Left cardiac atrium (tissue), 4 donors: ENCODE measurements at regions not wholly inside any gene's neighbourhood (a gene's known extent, or its start where the extent isn't known, plus 50 kb on each side); places are given as distances from the start of the nearest gene placed in this dataset.
"Not testable (repeated sequence)": the region's sequence is repeated elsewhere in the genome, so short reads cannot be mapped to it uniquely, and the experiment has no call there.

Experiments
- ATAC-seq, 2 donors: fragments of 200-7000 bp; cut with Tn5 transposase; one replicate each; pipeline ENCODE4 v1.9.1; 2020; ENCODE audit warnings: mild to moderate bottlenecking in 2 of 2, moderate library complexity in 2 of 2
- DNase-seq: peaks from one replicate; pipeline ENCODE4 v3.0.0-alpha.2; 2020
- intact Hi-C, 2 donors: fragments of 100-400 bp; cut with DNase I; formaldehyde crosslinking; loops; one replicate each; pipeline versions ENCODE4 v1.14.1 to v1.15.1; 2022 to 2023
- donor health status: DM: no; HTN: yes; CAD: no.
- donor health status: DM: no; HTN: yes; CAD: no; lungs with severe emphysema.
- donor health status: DM: yes; HTN: yes; CAD: no.
- donor health status: Dilated cardiomyopathy.

GRCh38 chr21:10325546-10325945 is 195.8 kb upstream of the TPTE start:
- ATAC-seq, result peak in 1 of 2 donors; percentile 96
- intact Hi-C loops, DNase-seq: not testable (repeated sequence)

DNA sequence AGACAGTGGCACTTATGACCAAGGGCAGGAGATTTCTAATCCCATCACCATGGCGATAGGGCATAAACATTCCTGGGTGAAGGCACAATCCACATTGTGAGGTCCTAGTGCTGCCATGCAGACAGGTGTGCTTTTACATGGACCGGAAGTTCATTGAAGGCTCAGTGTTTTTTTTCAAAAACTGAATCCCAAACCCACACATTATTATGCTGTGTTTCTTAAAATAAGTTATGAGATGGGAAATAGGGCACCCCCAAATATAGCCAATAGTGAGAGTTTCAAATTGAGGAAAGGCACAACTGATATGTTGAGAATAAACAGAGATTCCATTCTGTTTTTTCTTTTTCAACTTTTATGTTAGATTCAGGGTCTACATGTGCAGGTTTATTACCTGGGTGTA is 195.2 kb upstream of the TPTE start:
- peak in 1 of 2 donors; percentile 67 for ATAC-seq
- DNase-seq, intact Hi-C loops: not testable (repeated sequence)

GRCh38 chr21:10328646-10329045 is 192.7 kb upstream of the TPTE start:
- intact Hi-C loops, ATAC-seq, DNase-seq: not testable (repeated sequence)

DNA sequence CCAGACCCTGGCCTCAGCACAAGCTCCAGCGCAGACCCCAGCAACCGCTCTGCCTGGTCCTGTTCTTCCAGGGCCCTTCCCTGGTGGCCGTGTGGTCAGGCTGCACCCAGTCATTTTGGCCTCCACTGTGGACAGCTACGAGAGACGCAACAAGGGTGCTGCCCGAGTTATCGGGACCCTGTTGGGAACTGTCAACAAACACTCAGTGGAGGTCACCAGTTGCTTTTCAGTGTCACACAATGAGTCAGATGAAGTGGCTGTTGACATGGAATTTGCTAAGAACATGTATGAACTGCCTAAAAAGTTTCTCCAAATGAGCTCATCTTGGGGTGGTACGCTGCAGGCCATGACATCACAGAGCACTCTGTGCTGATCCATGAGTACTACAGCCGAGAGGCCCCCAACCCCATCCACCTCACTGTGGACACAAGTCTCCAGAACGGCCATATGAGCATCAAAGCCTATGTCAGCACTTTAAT is 190.7 kb upstream of the TPTE start:
- ATAC-seq, result peak; percentile 18 to 31
- DNase-seq, result peak; percentile 29
- intact Hi-C loops, result not testable (repeated sequence)

GRCh38 chr21:10331134-10331533 is 190.2 kb upstream of the TPTE start:
- intact Hi-C loops, DNase-seq: not testable (repeated sequence)
- ATAC-seq, result peak; percentile 6 to 18

DNA sequence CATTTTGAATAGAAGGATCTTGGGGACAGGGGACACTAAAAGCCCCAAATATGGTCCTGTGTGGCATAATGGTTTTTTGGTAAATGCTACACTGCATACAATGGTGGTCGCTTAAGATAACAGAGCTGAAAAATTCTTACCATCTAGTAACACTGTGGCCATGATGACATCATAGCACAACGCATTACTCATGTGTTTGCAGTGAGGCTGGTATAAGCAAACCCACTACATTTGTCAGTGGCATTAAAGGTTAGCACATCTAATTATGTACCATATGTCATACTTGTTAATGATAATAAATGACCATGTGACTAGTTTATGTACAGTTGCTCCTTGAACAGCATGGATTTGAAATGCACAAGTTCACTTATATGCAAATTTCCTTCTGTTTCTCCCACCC is 188.4 kb upstream of the TPTE start:
- intact Hi-C loops, DNase-seq, ATAC-seq: not testable (repeated sequence)

DNA sequence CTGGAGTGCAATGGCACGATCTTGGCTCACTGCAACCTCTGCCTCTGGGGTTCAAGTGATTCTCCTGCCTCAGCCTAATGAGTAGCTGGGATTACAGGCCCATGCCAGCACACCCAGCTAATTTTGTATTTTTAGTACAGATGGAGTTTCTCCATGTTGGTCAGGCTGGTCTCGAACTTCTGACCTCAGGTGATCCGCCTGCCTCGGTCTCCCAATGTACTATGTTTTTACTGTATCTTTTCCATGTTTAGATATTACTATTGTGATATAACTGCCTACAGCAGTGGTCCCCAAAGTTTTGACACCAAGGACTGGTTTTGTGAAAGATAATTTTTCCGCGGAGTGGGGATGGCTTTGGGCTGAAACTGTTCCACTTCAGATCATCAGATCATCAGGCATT is 187.0 kb upstream of the TPTE start:
- ATAC-seq, intact Hi-C loops, DNase-seq: not testable (repeated sequence)

DNA sequence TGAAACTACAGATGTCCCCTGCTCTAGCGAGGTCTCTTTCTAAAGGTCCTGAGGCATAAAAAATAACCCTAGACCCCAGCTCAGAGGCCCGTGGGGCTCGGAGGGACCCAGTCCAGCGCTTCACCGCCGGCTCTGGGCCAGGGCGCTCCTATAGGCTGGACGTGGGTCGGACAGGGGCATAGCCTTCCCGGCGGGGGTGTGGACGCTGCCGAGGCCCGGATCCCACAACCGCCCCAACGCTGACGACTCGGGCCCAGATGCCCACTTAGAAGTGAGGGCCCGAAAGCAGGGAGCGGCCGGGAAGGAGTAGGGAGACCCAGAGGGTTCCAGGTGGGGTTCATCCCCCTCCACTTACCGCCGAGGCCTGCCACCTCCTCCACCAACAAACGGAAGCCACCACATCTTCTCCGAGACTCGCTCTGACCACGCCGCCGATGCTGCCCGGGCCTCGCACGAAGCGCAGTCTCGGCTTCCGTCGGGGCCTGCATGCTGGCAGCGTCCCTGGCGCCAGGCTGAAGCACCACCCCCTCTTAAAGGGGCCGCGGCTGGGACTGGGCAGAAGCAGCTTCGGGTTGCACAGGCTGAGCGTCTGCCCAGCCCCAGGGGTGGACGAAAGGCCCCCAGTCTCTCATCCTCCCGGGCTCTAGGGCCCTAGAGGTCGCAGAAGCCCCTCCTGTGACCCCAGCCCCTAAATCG is 179.0 kb upstream of the TPTE start:
- DNase-seq, intact Hi-C loops: not testable (repeated sequence)
- peak; percentile 41 to 55 for ATAC-seq

DNA sequence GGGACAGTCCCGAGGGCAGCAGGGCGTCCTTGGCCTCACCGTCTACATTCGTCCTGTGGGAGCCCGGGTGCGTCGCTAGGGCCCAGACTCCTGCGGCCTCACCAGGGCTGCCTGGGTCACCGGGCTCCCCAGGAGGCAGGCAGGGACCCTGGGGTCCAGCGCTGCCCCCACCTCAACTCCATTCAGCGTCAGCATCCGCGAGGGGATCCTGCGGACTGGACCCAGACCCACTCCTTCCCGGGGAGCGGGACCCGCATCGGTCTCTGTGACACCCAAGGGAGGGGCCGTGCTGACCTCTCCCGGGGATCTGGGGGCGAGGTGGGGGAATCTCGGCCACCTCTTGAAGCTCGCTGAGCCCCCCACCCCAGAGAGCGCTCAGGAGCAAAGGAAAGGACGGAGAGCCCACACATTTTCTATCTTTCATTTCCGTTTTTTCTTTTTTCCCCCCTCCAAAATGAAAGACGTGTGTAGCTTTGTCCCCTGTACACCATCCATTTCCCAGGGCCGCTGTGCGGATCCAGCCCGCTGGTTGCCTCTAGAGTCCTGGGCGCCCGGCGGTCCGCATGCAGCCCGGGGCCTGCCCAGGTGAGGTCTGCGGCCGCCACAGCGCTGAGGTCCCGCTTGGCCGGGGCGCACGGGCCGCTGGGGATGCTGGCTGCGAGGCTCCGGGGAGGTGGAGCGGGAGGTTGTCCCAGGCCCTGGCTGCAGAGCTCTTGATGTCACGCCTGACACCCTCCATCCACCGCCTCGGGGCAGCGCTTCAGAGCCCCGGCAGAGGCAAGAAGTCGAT is 178.0 kb upstream of the TPTE start:
- peak in 1 of 2 donors; percentile 13 for ATAC-seq
- DNase-seq, intact Hi-C loops: not testable (repeated sequence)

DNA sequence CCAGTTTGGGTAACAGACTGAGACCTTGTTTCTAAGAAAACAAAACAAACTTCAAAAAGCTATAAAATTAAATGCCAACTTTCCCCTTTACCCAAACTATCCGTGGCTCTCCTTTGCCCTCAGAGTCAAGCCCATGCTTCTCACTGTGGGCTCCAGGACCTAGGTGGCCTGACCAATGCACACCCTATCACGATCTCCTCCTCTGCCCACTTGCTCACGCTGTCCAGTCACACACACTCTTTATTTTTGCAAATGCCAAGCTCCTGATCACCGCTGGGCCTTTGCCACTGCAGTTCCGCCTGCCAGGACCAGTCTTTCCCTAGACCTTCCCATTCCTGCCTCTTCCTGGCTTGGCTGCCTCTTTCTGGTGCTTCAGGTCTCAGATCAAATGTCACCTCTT is 177.1 kb upstream of the TPTE start:
- ATAC-seq, intact Hi-C loops, DNase-seq: not testable (repeated sequence)

DNA sequence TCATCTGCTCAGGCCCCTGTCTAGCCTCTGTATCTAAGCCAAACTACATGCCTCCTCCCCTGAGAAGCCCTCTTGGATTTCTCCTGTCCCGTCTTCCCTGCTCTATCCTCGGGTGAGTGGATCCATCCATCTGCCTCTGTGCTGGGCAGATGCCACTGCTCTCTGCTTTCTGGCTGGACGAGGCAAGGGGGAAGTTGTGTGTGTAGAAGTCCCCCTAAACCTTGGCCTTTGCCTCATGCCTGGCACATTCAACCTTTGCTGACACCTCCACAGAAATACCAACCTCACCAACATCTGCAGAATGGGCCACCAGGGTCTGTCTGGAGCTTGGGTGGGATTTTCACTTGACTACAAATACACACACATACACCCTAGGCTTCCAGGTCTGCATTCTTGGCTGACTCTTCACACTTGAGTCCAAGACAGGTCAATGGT is 176.2 kb upstream of the TPTE start:
- ATAC-seq, DNase-seq, intact Hi-C loops: not testable (repeated sequence)

- intact Hi-C loops, ATAC-seq, DNase-seq: not testable (repeated sequence)
Observed at GRCh38 chr21:10346249-10346648, 175.1 kb upstream of the TPTE start.

DNA sequence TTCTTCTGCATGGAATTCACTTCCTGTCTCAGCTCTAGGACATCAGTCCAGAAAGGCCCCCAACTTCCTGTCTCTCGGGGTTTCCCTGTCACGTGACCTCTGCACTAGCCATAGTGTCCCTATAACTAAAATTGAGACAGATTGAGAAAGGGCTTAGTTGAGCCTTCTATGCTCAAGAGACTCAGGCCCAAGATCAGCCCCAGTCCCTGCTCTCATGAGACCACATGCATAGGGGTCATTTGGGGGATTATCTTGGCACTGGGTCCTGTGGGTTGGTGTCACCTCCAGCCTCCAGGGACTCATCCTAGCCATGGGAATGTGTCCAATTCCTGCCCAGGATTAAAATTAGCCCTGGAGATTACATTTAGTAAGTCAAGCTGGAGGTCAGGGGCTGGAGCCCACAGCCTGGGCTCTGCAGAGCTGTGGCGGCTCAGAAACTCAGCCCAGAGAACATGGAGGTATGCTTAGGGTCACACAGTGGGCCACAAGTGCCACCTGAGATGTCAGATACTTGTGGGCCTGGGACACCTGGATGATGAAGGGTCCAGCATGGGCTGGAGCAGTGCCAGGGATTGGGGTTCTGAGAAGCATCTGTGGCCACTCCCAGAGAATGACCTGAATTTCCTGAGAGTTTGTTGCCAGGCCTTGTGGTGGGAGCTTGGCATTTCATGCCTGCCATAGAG is 174.3 kb upstream of the TPTE start:
- DNase-seq, ATAC-seq: not testable (repeated sequence)

GRCh38 chr21:10347675-10348074 is 173.7 kb upstream of the TPTE start:
- intact Hi-C loops, result not testable (repeated sequence)
- peak; percentile 9 to 15 for ATAC-seq
- peak; percentile 30 for DNase-seq

More for the DNA sequence above, 174.3 kb upstream of the TPTE start:
- intact Hi-C loops, result not testable (repeated sequence)

- intact Hi-C loops, DNase-seq, ATAC-seq: not testable (repeated sequence)
Observed at GRCh38 chr21:10348150-10348549, 173.2 kb upstream of the TPTE start.

DNA sequence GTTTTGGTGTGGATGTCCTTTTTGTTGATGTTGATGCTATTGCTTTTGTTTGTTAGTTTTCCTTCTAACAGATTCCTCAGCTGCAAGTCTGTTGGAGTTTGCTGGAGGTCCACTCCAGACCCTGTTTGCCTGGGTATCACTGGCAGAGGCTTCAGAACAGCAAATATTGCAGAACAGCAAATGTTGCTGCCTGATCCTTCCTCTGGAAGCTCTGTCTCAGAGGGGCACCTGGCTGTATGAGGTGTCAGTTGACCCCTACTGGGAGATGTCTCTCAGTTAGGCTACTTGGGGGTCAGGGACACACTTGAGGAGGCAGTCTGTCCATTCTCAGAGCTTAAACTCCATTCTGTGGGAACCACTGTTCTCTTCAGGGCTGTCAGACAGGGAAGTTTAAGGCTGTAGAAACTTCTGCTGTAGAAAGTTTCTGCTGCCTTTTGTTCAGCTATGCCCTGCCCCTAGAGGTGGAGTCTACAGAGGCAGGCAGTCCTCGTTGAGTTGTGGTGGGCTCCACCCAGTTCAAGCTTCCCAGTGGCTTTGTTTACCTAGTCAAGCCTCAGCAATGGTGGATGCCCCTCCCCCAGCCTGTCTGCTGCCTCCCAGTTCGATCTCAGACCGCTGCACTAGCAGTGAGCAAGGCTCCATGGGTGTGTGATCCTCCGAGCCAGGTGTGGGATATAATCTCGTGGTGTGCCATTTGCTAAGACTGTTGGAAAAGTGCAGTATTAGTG is 166.4 kb upstream of the TPTE start:
- ATAC-seq, DNase-seq, intact Hi-C loops: not testable (repeated sequence)

- DNase-seq, ATAC-seq, intact Hi-C loops: not testable (repeated sequence)
Observed at GRCh38 chr21:10359120-10359519, 162.3 kb upstream of the TPTE start.

DNA sequence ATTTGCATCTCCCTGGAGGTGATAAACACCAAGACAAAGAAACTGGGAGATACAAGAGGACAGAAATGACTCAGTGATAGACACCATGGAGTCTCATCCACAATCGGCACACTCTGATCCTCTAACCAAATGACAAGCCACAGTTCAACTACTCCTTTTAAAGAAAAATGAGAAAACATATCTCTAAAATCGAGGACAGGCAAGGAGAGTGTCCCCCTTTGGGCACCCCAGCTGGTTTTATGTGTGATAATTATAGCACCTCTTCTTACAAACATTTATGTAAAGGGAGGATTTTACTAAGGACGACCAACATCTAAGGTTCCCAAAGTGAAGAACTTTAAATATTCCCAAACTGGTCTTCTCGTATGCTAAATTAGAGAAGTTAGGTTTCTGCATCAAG is 161.5 kb upstream of the TPTE start:
- intact Hi-C loops, ATAC-seq, DNase-seq: not testable (repeated sequence)
